Gastroesophageal sphincter (tissue), 4 donors: ENCODE measurements at regions not wholly inside any gene's neighbourhood (a gene's known extent, or its start where the extent isn't known, plus 50 kb on each side); places are given as distances from the start of the nearest gene placed in this dataset.

Experiments used
- ATAC-seq: fragments of 150-250 bp; one replicate; pipeline ENCODE4 v1.9.1; 2016; ENCODE audit warnings: mild to moderate bottlenecking, moderate library complexity
- H3K27ac ChIP-seq, 4 donors: fragments of 200-600 bp; sonication (generic) in 3 of 4; 1 replicate in 3 of 4; 2 replicates in 1 of 4; pipeline ENCODE4 v1.5.1; 2016 to 2019
- H3K27me3 ChIP-seq: fragments of 200-600 bp; sonication (generic); one replicate; pipeline ENCODE4 v1.5.1; 2019
- H3K36me3 ChIP-seq, 2 donors: fragments of 200-600 bp; sonication (generic); one replicate each; pipeline ENCODE4 v1.5.1; 2019; ENCODE audit warnings: control low read depth in 1 of 2
- H3K4me1 ChIP-seq, 3 donors: fragments of 200-600 bp; sonication (generic); 1 replicate in 2 of 3; 2 replicates in 1 of 3; pipeline ENCODE4 v1.5.1; 2016 to 2019; ENCODE audit warnings: control low read depth in 2 of 3
- H3K4me3 ChIP-seq, 2 donors: fragments of 200-600 bp; sonication (generic); one replicate each; pipeline ENCODE4 v1.5.1; 2019; ENCODE audit warnings: mild to moderate bottlenecking in 1 of 2, moderate library complexity in 1 of 2
- H3K9me3 ChIP-seq, 3 donors: fragments of 200-600 bp; sonication (generic); one replicate each; pipeline ENCODE4 v1.5.1; 2017 to 2019; ENCODE audit warnings: control low read depth in 2 of 3
- EP300 ChIP-seq: sonication (generic); formaldehyde crosslinking; IDR thresholded peaks from one replicate; pipeline ENCODE4 v1.6.1; 2017; ENCODE audit warnings: antibody characterized with exemption, mild to moderate bottlenecking
- POLR2A ChIP-seq, 2 donors: fragments of 450-650 bp; IDR thresholded peaks; one replicate each; pipeline ENCODE4 v1.6.1; 2017; ENCODE audit warnings: antibody characterized with exemption in 2 of 2, mild to moderate bottlenecking in 2 of 2, moderate library complexity in 1 of 2
- POLR2AphosphoS5 ChIP-seq: sonication (generic); formaldehyde crosslinking; IDR thresholded peaks from one replicate; pipeline ENCODE4 v1.6.1; 2017; ENCODE audit warnings: antibody characterized with exemption
- WGBS, 2 donors: methylation state at CpG; one replicate each; pipeline ENCODE4 v1.1.5; 2018; ENCODE audit warnings: low coverage in 1 of 2; 5-methylcytosine and 5-hydroxymethylcytosine counted together
- TF ChIP-seq, protein P1 (sequence below), 4 experiments: fragments of 200-600 bp in 2 of 4; fragments of 450-650 bp in 2 of 4; sonication (generic) in 1 of 4; IDR thresholded peaks; one replicate each; pipeline ENCODE4 v1.5.1; 2017 to 2019; ENCODE audit warnings: antibody characterized with exemption in 4 of 4, mild to moderate bottlenecking in 2 of 4, moderate library complexity in 2 of 4

DNA sequence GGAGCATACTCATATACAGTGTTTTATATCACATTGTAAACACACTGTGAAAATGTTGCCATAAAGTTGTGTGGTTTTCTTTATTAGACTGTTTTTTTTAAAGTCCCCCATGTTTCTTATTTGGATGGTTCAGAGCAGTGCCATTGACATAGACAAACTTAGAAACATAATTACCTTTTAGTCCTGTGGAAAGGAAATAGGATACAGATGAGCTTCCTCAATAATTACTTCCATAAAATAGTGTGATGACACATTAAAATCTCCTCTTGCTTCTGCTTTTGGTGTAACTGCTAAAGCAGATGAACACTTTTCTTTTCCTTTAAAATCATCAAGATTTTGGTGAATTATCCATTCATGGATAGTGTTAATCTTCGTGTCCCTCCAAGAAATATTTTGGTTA, 52.9 kb upstream of the LIMCH1 start:
- 50 to 88% methylated on average over 1 of the region's 1 CpG for WGBS, 2 donors
- no peak for ATAC-seq
- no peaks in the 10 kb centered on the region for H3K36me3 ChIP-seq
- H3K27me3 ChIP-seq, result no peaks in the 10 kb centered on the region
- H3K9me3 ChIP-seq, result no peaks in the 10 kb centered on the region
- H3K27ac ChIP-seq, result no peak overlapping the region
- TF ChIP-seq, protein P1, sequence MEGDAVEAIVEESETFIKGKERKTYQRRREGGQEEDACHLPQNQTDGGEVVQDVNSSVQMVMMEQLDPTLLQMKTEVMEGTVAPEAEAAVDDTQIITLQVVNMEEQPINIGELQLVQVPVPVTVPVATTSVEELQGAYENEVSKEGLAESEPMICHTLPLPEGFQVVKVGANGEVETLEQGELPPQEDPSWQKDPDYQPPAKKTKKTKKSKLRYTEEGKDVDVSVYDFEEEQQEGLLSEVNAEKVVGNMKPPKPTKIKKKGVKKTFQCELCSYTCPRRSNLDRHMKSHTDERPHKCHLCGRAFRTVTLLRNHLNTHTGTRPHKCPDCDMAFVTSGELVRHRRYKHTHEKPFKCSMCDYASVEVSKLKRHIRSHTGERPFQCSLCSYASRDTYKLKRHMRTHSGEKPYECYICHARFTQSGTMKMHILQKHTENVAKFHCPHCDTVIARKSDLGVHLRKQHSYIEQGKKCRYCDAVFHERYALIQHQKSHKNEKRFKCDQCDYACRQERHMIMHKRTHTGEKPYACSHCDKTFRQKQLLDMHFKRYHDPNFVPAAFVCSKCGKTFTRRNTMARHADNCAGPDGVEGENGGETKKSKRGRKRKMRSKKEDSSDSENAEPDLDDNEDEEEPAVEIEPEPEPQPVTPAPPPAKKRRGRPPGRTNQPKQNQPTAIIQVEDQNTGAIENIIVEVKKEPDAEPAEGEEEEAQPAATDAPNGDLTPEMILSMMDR (IDR thresholded peaks at IDR 0.05), result no peak
- TF ChIP-seq POLR2AphosphoS5 (no peak), POLR2A (IDR thresholded peaks at IDR 0.05) (no peak), EP300 (no peak)
- H3K4me1 ChIP-seq, result no peaks in the 10 kb centered on the region
- no peak overlapping the region for H3K4me3 ChIP-seq

DNA sequence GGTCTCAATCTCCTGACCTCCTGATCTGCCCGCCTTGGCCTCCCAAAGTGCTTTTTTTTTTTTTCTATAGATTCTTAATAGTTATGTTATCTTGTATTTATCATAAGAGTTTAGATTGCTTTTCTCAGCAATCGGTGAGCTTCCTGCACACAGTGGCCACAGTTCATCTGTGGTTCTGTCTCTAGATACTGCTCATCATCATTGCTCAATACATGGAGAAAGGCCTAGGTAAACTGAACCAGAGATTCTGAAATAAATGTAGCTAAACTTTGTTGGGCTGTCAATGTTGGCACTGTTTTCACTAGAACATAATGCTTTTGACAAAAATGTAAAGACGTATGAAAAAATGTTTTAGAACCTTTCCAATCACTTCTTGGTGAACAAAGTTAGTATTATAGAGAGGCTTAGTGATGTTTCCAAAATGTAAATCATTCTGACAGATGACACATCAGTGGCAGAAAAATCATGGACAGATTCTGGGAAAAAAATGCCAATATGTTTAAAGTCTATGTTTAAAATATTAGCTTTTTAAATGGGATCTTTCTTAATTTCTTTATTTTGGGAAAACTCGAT, 50.0 kb upstream of the LIMCH1 start:
- H3K27ac ChIP-seq, result no peak overlapping the region
- no peak overlapping the region for H3K4me3 ChIP-seq
- no peaks in the 10 kb centered on the region for H3K4me1 ChIP-seq
- no peak for ATAC-seq
- H3K27me3 ChIP-seq, result no peaks in the 10 kb centered on the region
- TF ChIP-seq, protein P1 (IDR thresholded peaks at IDR 0.05), result no peak
- TF ChIP-seq POLR2A (IDR thresholded peaks at IDR 0.05), result no peak
- TF ChIP-seq EP300, result no peak
- no peaks in the 10 kb centered on the region for H3K9me3 ChIP-seq
- 76% methylated on average over 4 of the region's 4 CpGs for WGBS, 2 donors
- H3K36me3 ChIP-seq, result no peaks in the 10 kb centered on the region
